IMR-90 (cell line): ENCODE measurements at regions not wholly inside any gene's neighbourhood (a gene's known extent, or its start where the extent isn't known, plus 50 kb on each side); places are given as distances from the start of the nearest gene placed in this dataset.

Experiments
- ATAC-seq: fragments of 200-7000 bp; cut with Tn5 transposase; 2 replicates; pipeline ENCODE4 v1.9.1; 2020; ENCODE audit warnings: low read depth, mild to moderate bottlenecking, moderate library complexity
- BruUV-seq: library from RNA; stranded (reverse); fragments of 400-500 nt; replicated peaks from 2 replicates; lab custom pipeline; 2021; lab: Mats Ljungman, UMichigan
- CTCF ChIA-PET: fragments of 300-600 bp; formaldehyde crosslinking; extraction: SDS; loops from one replicate; lab custom pipeline; 2021; ENCODE audit warnings: antibody characterized with exemption; lab: Yijun Ruan, JAX
- POLR2A ChIA-PET: fragments of 300-600 bp; sonication (Branson Sonifier 250); formaldehyde crosslinking; loops from one replicate; lab custom pipeline; 2022; ENCODE audit warnings: antibody characterized with exemption; ENCODE audit not compliant: unreplicated experiment; lab: Charles Lee
- DNase-seq: peaks from one replicate; pipeline ENCODE4 v3.0.0; 2013
- H2AFZ ChIP-seq: replicated peaks from 2 replicates; pipeline ENCODE3; 2013; ENCODE audit warnings: low read length, mild to moderate bottlenecking; ENCODE audit not compliant: poor library complexity
- H2AK5ac ChIP-seq: 2 replicates; pipeline ENCODE4 v1.6.1; 2013; ENCODE audit warnings: low read depth, low read length, inconsistent platforms
- H2AK9ac ChIP-seq: replicated peaks from 2 replicates; pipeline ENCODE3; 2013; ENCODE audit warnings: mild to moderate bottlenecking, low read depth, low read length, moderate library complexity; ENCODE audit not compliant: poor library complexity
- H2BK120ac ChIP-seq: 2 replicates; pipeline ENCODE4 v1.6.1; 2013; ENCODE audit warnings: low read depth, low read length, inconsistent platforms
- H2BK15ac ChIP-seq: 3 replicates; pipeline ENCODE4 v1.6.1; 2013; ENCODE audit warnings: low read depth, low read length, inconsistent platforms
- H2BK20ac ChIP-seq: 2 replicates; pipeline ENCODE4 v1.6.1; 2013; ENCODE audit warnings: low read depth, mild to moderate bottlenecking, inconsistent platforms, low read length, moderate library complexity
- H2BK5ac ChIP-seq: 2 replicates; pipeline ENCODE4 v1.6.1; 2013; ENCODE audit warnings: mild to moderate bottlenecking, low read depth, low read length, inconsistent platforms; ENCODE audit not compliant: poor library complexity, severe bottlenecking
- H3K14ac ChIP-seq: replicated peaks from 2 replicates; pipeline ENCODE4 v1.6.1; 2013; ENCODE audit warnings: low read depth, low read length, inconsistent platforms
- H3K18ac ChIP-seq: 2 replicates; pipeline ENCODE4 v1.6.1; 2013; ENCODE audit warnings: low read depth, low read length, control low read depth
- H3K23ac ChIP-seq: 2 replicates; pipeline ENCODE4 v1.6.1; 2013; ENCODE audit warnings: low read depth, low read length, inconsistent platforms
- H3K27ac ChIP-seq: 2 replicates; pipeline ENCODE4 v1.5.1; 2013; ENCODE audit warnings: mild to moderate bottlenecking, control low read depth, low read length; ENCODE audit not compliant: insufficient read depth
- H3K27me3 ChIP-seq: 2 replicates; pipeline ENCODE4 v1.6.1; 2013; ENCODE audit warnings: low read length; ENCODE audit not compliant: control insufficient read depth, insufficient read depth
- H3K36me3 ChIP-seq: 2 replicates; pipeline ENCODE4 v1.6.1; 2013; ENCODE audit warnings: low read length, mixed read lengths; ENCODE audit not compliant: control insufficient read depth, insufficient read depth
- H3K4ac ChIP-seq: 2 replicates; pipeline ENCODE4 v1.6.1; 2013; ENCODE audit warnings: low read depth, low read length, inconsistent platforms
- H3K4me1 ChIP-seq: 2 replicates; pipeline ENCODE4 v1.6.1; 2013; ENCODE audit warnings: low read length, mixed read lengths; ENCODE audit not compliant: control insufficient read depth, insufficient read depth
- H3K4me2 ChIP-seq: 2 replicates; pipeline ENCODE4 v1.6.1; 2013; ENCODE audit warnings: low read depth, mild to moderate bottlenecking, control low read depth, low read length, moderate library complexity
- H3K4me3 ChIP-seq: 2 replicates; pipeline ENCODE4 v1.5.1; 2013; ENCODE audit warnings: low read depth, mild to moderate bottlenecking, control low read depth, low read length, moderate library complexity; ENCODE audit not compliant: insufficient read depth
- H3K56ac ChIP-seq: 2 replicates; pipeline ENCODE4 v1.6.1; 2013; ENCODE audit warnings: low read length, inconsistent platforms; ENCODE audit not compliant: insufficient read depth; ENCODE audit errors: extremely low read depth
- H3K79me1 ChIP-seq, 2 experiments: 2 replicates each; pipeline ENCODE4 v1.6.1; 2013; ENCODE audit warnings: low read length in 2 of 2, inconsistent platforms in 1 of 2, low read depth in 1 of 2
- H3K9ac ChIP-seq: 2 replicates; pipeline ENCODE4 v1.6.1; 2013; ENCODE audit warnings: low read depth, low read length, control low read depth
- H3K9me1 ChIP-seq: 2 replicates; pipeline ENCODE4 v1.6.1; 2013; ENCODE audit warnings: low read length, inconsistent platforms; ENCODE audit not compliant: insufficient read depth
- H3K9me3 ChIP-seq: 2 replicates; pipeline ENCODE4 v1.6.1; 2013; ENCODE audit warnings: low read length; ENCODE audit not compliant: control insufficient read depth, insufficient read depth
- H4K20me1 ChIP-seq: 2 replicates; pipeline ENCODE4 v1.6.1; 2013; ENCODE audit warnings: low read length, inconsistent platforms; ENCODE audit not compliant: insufficient read depth
- H4K5ac ChIP-seq: 2 replicates; pipeline ENCODE4 v1.6.1; 2013; ENCODE audit warnings: mild to moderate bottlenecking, low read depth, low read length, control low read depth
- H4K8ac ChIP-seq, 2 experiments: 2 replicates each; pipeline ENCODE4 v1.6.1; 2013; ENCODE audit warnings: low read depth in 2 of 2, low read length in 2 of 2, control low read depth in 1 of 2, inconsistent platforms in 1 of 2
- H4K91ac ChIP-seq: 2 replicates; pipeline ENCODE4 v1.6.1; 2013; ENCODE audit warnings: low read depth, low read length, inconsistent platforms; ENCODE audit not compliant: insufficient read depth
- BHLHE40 ChIP-seq: fragments of 150-350 bp; IDR thresholded peaks from 2 replicates; pipeline ENCODE4 v1.6.1; 2016; ENCODE audit warnings: mild to moderate bottlenecking, low read depth, low read length
- CEBPB ChIP-seq: IDR thresholded peaks from 2 replicates; pipeline ENCODE4 v1.6.1; 2012; ENCODE audit warnings: low read depth, low read length, improper control_type of control experiment
- CHD1 ChIP-seq: IDR thresholded peaks from 2 replicates; pipeline ENCODE4 v1.6.1; 2012; ENCODE audit warnings: low read depth, low read length, improper control_type of control experiment
- FOS ChIP-seq: fragments of 150-350 bp; IDR thresholded peaks from 2 replicates; pipeline ENCODE4 v1.6.1; 2016; ENCODE audit warnings: low read depth, low read length
- MAFK ChIP-seq: IDR thresholded peaks from 2 replicates; pipeline ENCODE4 v1.6.1; 2012; ENCODE audit warnings: low read depth, low read length, improper control_type of control experiment
- NFE2L2 ChIP-seq: fragments of 150-350 bp; IDR thresholded peaks from 2 replicates; pipeline ENCODE4 v1.6.1; 2016; ENCODE audit warnings: low read depth, mild to moderate bottlenecking, low read length
- POLR2A ChIP-seq: IDR thresholded peaks from 2 replicates; pipeline ENCODE4 v1.6.1; 2012; ENCODE audit warnings: mild to moderate bottlenecking, low read depth, low read length
- RAD21 ChIP-seq: IDR thresholded peaks from 2 replicates; pipeline ENCODE4 v1.6.1; 2012; ENCODE audit warnings: low read length, improper control_type of control experiment
- RCOR1 ChIP-seq: IDR thresholded peaks from 2 replicates; pipeline ENCODE4 v1.6.1; 2012; ENCODE audit warnings: mild to moderate bottlenecking, low read length, improper control_type of control experiment; ENCODE audit not compliant: insufficient replicate concordance
- WGBS, 2 experiments: methylation state at CpG; one replicate each; pipeline versions ENCODE4 v1.1.5 to v1.1.7; 2013; ENCODE audit warnings: missing lambda C conversion rate in 2 of 2; ENCODE audit not compliant: insufficient read length in 1 of 2; ENCODE audit errors: extremely low coverage in 2 of 2; 5-methylcytosine and 5-hydroxymethylcytosine counted together
- dilution Hi-C: fragments of 300-500 bp; cut with HindIII; formaldehyde crosslinking; loops from one replicate; pipeline ENCODE4 v1.14.3; 2018; ENCODE audit warnings: low sequenced_read_pairs; ENCODE audit not compliant: unreplicated experiment
- in situ Hi-C: fragments of 300-500 bp; cut with MboI; formaldehyde crosslinking; loops from 3 replicates; pipeline ENCODE4 v1.14.3; 2019; ENCODE audit warnings: low sequenced_read_pairs, inconsistent platforms, mixed read lengths
- intact Hi-C: fragments of 100-400 bp; cut with micrococcal nuclease; formaldehyde crosslinking; loops from 2 replicates; pipeline ENCODE4 v1.10.0; 2022
- TF ChIP-seq, protein P1 (sequence below): fragments of 150-350 bp; IDR thresholded peaks from 2 replicates; pipeline ENCODE4 v1.6.1; 2016; ENCODE audit warnings: low read depth, mild to moderate bottlenecking, low read length, moderate library complexity, borderline replicate concordance

DNA sequence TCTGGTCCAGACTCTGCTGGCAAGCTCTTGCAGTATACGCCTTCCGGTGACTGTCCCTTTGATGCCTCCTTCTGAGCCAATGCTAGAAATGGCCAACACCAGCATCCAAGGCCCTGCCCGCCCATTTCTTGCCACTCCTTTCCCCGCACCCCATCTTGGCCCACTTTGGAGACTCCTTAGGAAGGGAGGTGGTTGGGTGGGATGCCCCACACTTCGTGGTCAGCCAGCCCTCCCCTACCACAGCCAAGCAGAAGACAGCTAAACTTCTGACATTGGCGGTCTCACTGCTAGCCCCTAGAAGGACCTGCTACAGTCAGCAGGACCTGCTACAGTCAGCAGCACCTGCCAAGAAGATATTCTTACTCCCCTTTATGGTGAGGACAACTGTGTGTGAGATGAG is 73.5 kb upstream of the CLDN14 start:
- no peaks in the 10 kb centered on the region for H3K79me1 ChIP-seq
- no peaks in the 10 kb centered on the region for H3K9me3 ChIP-seq
- no peak overlapping the region for H2BK15ac ChIP-seq
- no peak overlapping the region for H2AK9ac ChIP-seq
- H3K27me3 ChIP-seq = peaks cover 27% of the 10 kb centered on the region
- H3K4me1 ChIP-seq = peaks cover 14% of the 10 kb centered on the region
- H3K23ac ChIP-seq = no peak overlapping the region
- BruUV-seq = no TSS peak
- in situ Hi-C loops = no loop called here
- H2BK5ac ChIP-seq = no peak overlapping the region
- no peak overlapping the region for H3K14ac ChIP-seq
- no peak overlapping the region for H2AFZ ChIP-seq
- no peak overlapping the region for H2BK20ac ChIP-seq
- H3K4me2 ChIP-seq = no peak overlapping the region
- H4K91ac ChIP-seq = no peak overlapping the region
- H4K20me1 ChIP-seq = no peaks in the 10 kb centered on the region
- CTCF ChIA-PET = no interaction called here
- H3K9ac ChIP-seq = no peak overlapping the region
- TF ChIP-seq, protein P1, sequence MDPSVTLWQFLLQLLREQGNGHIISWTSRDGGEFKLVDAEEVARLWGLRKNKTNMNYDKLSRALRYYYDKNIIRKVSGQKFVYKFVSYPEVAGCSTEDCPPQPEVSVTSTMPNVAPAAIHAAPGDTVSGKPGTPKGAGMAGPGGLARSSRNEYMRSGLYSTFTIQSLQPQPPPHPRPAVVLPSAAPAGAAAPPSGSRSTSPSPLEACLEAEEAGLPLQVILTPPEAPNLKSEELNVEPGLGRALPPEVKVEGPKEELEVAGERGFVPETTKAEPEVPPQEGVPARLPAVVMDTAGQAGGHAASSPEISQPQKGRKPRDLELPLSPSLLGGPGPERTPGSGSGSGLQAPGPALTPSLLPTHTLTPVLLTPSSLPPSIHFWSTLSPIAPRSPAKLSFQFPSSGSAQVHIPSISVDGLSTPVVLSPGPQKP = no peak
- TF ChIP-seq BHLHE40 (no peak), RAD21 (no peak), RCOR1 (no peak), POLR2A (no peak), FOS (no peak), MAFK (no peak), CEBPB (no peak), CHD1 (no peak), NFE2L2 (no peak)
- intact Hi-C loops = no loop called here
- DNase-seq = no peak
- no peak overlapping the region for H3K56ac ChIP-seq
- no peaks in the 10 kb centered on the region for H3K36me3 ChIP-seq
- H2BK120ac ChIP-seq = no peak overlapping the region
- no peak overlapping the region for H2AK5ac ChIP-seq
- POLR2A ChIA-PET = no interaction called here
- dilution Hi-C loops = no loop called here
- 90% methylated on average over 2 of the region's 6 CpGs; no CpG with 5 or more reads in 1 of the 2 experiments for whole genome bisulfite sequencing, 2 experiments
- no peak overlapping the region for H3K4me3 ChIP-seq
- ATAC-seq = no peak
- peaks cover 7% of the 10 kb centered on the region; the same call in 1 of the 2 replicates for H3K9me1 ChIP-seq
- H4K8ac ChIP-seq = no peak overlapping the region
- no peak overlapping the region for H3K18ac ChIP-seq
- H3K4ac ChIP-seq = no peak overlapping the region
- H3K27ac ChIP-seq = no peak overlapping the region
- no peak overlapping the region for H4K5ac ChIP-seq
